NAMALWA (cell line): ENCODE measurements at regions not wholly inside any gene's neighbourhood (a gene's known extent, or its start where the extent isn't known, plus 50 kb on each side); places are given as distances from the start of the nearest gene placed in this dataset.
"Not testable (repeated sequence)": the region's sequence is repeated elsewhere in the genome, so short reads cannot be mapped to it uniquely, and the experiment has no call there.

Source experiments
- DNase-seq: peaks from one replicate; pipeline ENCODE4 v3.0.0-alpha.2; 2015; ENCODE audit warnings: low spot score

- DNase-seq, result no peak
Observed at GRCh38 chr1:229133811-229134210, 137.1 kb upstream of the RAB4A start.

- DNase-seq, result not testable (repeated sequence)
Observed at GRCh38 chr1:229134381-229135217, 136.3 kb upstream of the RAB4A start.

- no peak for DNase-seq
Observed at GRCh38 chr1:229135773-229136172, 135.1 kb upstream of the RAB4A start.

- DNase-seq, result peak; percentile 21
Observed at GRCh38 chr1:229136822-229137221, 134.1 kb upstream of the RAB4A start.

- no peak for DNase-seq
Observed at GRCh38 chr1:229137271-229137670, 133.6 kb upstream of the RAB4A start.

GRCh38 chr1:229138058-229138457 is 132.9 kb upstream of the RAB4A start:
- DNase-seq, result no peak

GRCh38 chr1:229139331-229140118 is 131.4 kb upstream of the RAB4A start:
- no peak for DNase-seq

- DNase-seq, result no peak
Observed at GRCh38 chr1:229140119-229140396, 130.9 kb upstream of the RAB4A start.

- no peak for DNase-seq
Observed at GRCh38 chr1:229141271-229141670, 129.6 kb upstream of the RAB4A start.

GRCh38 chr1:229141689-229142377 is 129.1 kb upstream of the RAB4A start:
- DNase-seq, result no peak

GRCh38 chr1:229142471-229142870 is 128.4 kb upstream of the RAB4A start:
- no peak for DNase-seq

GRCh38 chr1:229146647-229147046 is 124.3 kb upstream of the RAB4A start:
- DNase-seq, result no peak

- no peak for DNase-seq
Observed at GRCh38 chr1:229147072-229147471, 123.8 kb upstream of the RAB4A start.

GRCh38 chr1:229148041-229148671 is 122.8 kb upstream of the RAB4A start:
- DNase-seq, result no peak

- DNase-seq, result no peak
Observed at GRCh38 chr1:229148743-229149142, 122.2 kb upstream of the RAB4A start.

GRCh38 chr1:229149435-229149834 is 121.5 kb upstream of the RAB4A start:
- DNase-seq, result no peak

GRCh38 chr1:229150518-229150917 is 120.4 kb upstream of the RAB4A start:
- no peak for DNase-seq

- not testable (repeated sequence) for DNase-seq
Observed at GRCh38 chr1:229151412-229151811, 119.5 kb upstream of the RAB4A start.

- DNase-seq, result no peak
Observed at GRCh38 chr1:229152311-229152710, 118.6 kb upstream of the RAB4A start.

GRCh38 chr1:229153955-229154548 is 116.9 kb upstream of the RAB4A start:
- DNase-seq, result no peak

GRCh38 chr1:229154811-229155210 is 116.1 kb upstream of the RAB4A start:
- DNase-seq, result no peak

GRCh38 chr1:229155472-229155871 is 115.4 kb upstream of the RAB4A start:
- no peak for DNase-seq
